Testis (tissue), 2 donors: ENCODE measurements at regions not wholly inside any gene's neighbourhood (a gene's known extent, or its start where the extent isn't known, plus 50 kb on each side); places are given as distances from the start of the nearest gene placed in this dataset.

Experiments
- DNase-seq: peaks from one replicate; pipeline ENCODE4 v3.0.0-alpha.2; 2019
- H3K27ac ChIP-seq, 2 donors: fragments of 200-600 bp; sonication (generic); one replicate each; pipeline ENCODE4 v1.5.1; 2019
- H3K27me3 ChIP-seq: fragments of 200-600 bp; sonication (generic); one replicate; pipeline ENCODE4 v1.5.1; 2019
- H3K36me3 ChIP-seq: fragments of 200-600 bp; sonication (generic); one replicate; pipeline ENCODE4 v1.5.1; 2017; ENCODE audit warnings: low read depth; ENCODE audit errors: missing control alignments
- H3K4me1 ChIP-seq: fragments of 200-600 bp; sonication (generic); one replicate; pipeline ENCODE4 v1.5.1; 2019
- H3K4me3 ChIP-seq, 2 donors: fragments of 200-600 bp; sonication (generic); one replicate each; pipeline ENCODE4 v1.5.1; 2017 to 2019
- H3K9me3 ChIP-seq: fragments of 200-600 bp; sonication (generic); one replicate; pipeline ENCODE4 v1.5.1; 2017
- CTCF ChIP-seq, 3 experiments: fragments of 450-650 bp in 2 of 3; fragments of 200-600 bp in 1 of 3; sonication (generic) in 1 of 3; IDR thresholded peaks; one replicate each; pipeline ENCODE4 v1.5.1; 2016 to 2019; ENCODE audit warnings: antibody characterized with exemption in 3 of 3, mild to moderate bottlenecking in 2 of 3, moderate library complexity in 1 of 3
- POLR2A ChIP-seq: fragments of 450-650 bp; IDR thresholded peaks from one replicate; pipeline ENCODE4 v1.6.1; 2017; ENCODE audit warnings: antibody characterized with exemption, mild to moderate bottlenecking, moderate library complexity
- WGBS, 2 donors: methylation state at CpG; one replicate each; pipeline ENCODE4 v1.1.5; 2018; 5-methylcytosine and 5-hydroxymethylcytosine counted together
- intact Hi-C: fragments of 100-400 bp; cut with DNase I; formaldehyde crosslinking; loops from one replicate; pipeline ENCODE4 v1.15.1; 2023; ENCODE audit warnings: low total_unique reads

- no peak overlapping the region for H3K27ac ChIP-seq
- no peak for DNase-seq
- TF ChIP-seq CTCF (IDR thresholded peaks at IDR 0.05) = no peak
- TF ChIP-seq POLR2A = no peak
- 88 to 92% methylated on average over 4 of the region's 4 CpGs for WGBS, 2 donors
- H3K4me3 ChIP-seq = no peak overlapping the region
- H3K9me3 ChIP-seq = no peaks in the 10 kb centered on the region
- intact Hi-C loops = no loop called here
- no peaks in the 10 kb centered on the region for H3K27me3 ChIP-seq
- no peaks in the 10 kb centered on the region for H3K4me1 ChIP-seq
- H3K36me3 ChIP-seq = no peaks in the 10 kb centered on the region
Observed at GRCh38 chr2:121130301-121130850, 154.6 kb downstream of the TFCP2L1 start.

- Histone ChIP-seq H3K9me3 (no peaks in the 10 kb centered on the region), H3K36me3 (no peaks in the 10 kb centered on the region), H3K27ac (no peak overlapping the region), H3K27me3 (no peaks in the 10 kb centered on the region), H3K4me1 (no peaks in the 10 kb centered on the region), H3K4me3 (no peak overlapping the region)
- no peak for TF ChIP-seq CTCF (IDR thresholded peaks at IDR 0.05)
- TF ChIP-seq POLR2A = no peak
- intact Hi-C loops = no loop called here
- 84 to 86% methylated on average over 9 of the region's 9 CpGs for WGBS, 2 donors
- DNase-seq = no peak
Observed at GRCh38 chr2:121131375-121131774, 153.6 kb downstream of the TFCP2L1 start.

DNA sequence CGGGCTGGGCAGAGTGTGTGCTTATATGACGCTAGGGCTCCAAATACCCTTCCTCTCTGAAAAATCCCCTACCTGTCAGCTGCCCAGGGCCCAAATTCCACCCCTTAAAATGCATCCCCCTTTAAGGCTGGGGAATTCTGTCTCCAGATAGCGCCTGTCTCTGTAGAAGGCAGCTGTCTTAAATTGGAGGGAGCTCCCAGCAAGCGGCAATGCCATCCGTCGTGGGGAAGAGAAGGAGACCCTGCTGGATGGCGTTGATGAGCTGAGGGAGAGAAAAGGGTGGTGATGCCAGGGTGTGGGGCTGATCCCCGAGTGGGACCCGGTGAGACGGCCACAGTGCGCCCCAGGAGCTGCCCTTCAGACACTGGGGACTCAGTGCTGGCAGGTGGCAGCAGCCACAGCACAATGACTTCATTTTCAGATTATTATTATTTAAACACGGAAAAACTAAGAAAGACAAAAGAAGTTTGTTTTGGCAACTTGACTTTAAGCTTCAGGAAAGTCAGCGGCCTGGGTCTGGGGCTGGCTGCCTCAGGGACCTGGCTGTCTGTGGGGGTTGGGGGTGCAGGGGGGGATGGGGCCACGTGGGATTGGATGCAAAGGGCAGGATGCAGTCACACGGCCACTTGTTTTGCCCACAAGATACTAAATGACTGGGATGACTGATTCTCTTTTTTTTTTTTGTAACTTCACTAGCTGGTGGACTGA, 152.8 kb downstream of the TFCP2L1 start:
- intact Hi-C loops = no loop called here
- Histone ChIP-seq H3K27ac (no peak overlapping the region), H3K9me3 (no peaks in the 10 kb centered on the region), H3K4me3 (no peak overlapping the region), H3K27me3 (no peaks in the 10 kb centered on the region), H3K4me1 (no peaks in the 10 kb centered on the region), H3K36me3 (no peaks in the 10 kb centered on the region)
- no peak for TF ChIP-seq CTCF (IDR thresholded peaks at IDR 0.05)
- 79 to 80% methylated on average over 15 of the region's 15 CpGs for WGBS, 2 donors
- DNase-seq = no peak

DNA sequence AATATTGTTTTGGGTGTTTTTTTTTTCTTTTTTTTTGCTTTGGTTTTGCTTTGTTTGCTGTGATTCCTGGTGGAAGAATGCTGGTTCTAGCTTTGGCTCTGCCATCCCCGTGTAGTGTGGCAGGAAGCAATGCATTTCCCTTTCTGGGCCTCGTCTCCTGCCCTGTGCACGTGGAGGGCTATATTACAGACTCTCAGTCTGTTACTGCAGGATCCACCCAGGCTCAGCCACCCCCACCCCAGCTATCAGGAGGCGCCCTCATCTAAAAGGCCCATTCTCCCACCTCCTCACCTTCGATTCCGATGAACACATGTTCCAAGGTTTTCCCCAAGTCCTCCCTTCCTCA, 152.3 kb downstream of the TFCP2L1 start:
- Histone ChIP-seq H3K27me3 (no peaks in the 10 kb centered on the region), H3K27ac (no peak overlapping the region), H3K4me3 (no peak overlapping the region), H3K9me3 (no peaks in the 10 kb centered on the region), H3K36me3 (no peaks in the 10 kb centered on the region), H3K4me1 (no peaks in the 10 kb centered on the region)
- WGBS, 2 donors = 60 to 68% methylated on average over 6 of the region's 6 CpGs
- intact Hi-C loops = no loop called here
- DNase-seq = no peak
- no peak for TF ChIP-seq POLR2A
- no peak for TF ChIP-seq CTCF (IDR thresholded peaks at IDR 0.05)
